ENCODE measurements at regions not wholly inside any gene's neighbourhood (a gene's known extent, or its start where the extent isn't known, plus 50 kb on each side); places are given as distances from the start of the nearest gene placed in this dataset.
A peak's percentile ranks its signal among the peaks of the same experiment; 100 is the strongest.
"Not testable (repeated sequence)": the region's sequence is repeated elsewhere in the genome, so short reads cannot be mapped to it uniquely, and the experiment has no call there.

DNA sequence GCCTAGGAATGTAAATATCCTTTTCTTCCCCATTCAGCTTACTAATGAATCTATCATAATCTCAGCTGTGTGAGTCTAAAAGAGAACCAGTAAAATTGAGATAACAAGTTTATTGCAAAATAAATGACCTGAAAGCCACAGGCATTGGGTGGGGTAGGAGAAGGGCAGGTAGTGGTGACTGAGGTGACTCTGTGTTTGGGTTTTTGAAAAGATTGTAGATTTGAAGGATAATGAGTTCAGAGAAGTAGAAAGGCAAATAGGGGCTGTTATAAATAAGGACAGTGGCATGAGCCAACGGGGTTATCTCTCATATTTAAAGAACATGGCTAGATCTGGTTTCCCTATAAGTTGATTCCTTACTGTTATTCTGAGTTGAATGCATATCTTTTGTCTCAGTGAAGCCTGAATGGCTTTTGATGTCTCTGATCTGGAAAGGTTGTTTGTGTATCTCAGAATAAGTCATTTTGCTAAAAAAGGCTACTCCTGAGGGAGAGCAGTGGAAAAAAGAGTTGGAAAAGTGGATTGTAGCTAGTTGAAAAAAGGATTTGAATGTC lies 92.3 kb upstream of the TPTE start:
- peaks cover 16 to 76% (median 69%) of the 10 kb centered on the region in 8 donors for H3K9me3 ChIP-seq
- DNase-seq; H3K4me1 ChIP-seq; H3K36me3 ChIP-seq; intact Hi-C loops (cut with DNase I; ENCODE audit: low total_unique reads); H3K27me3 ChIP-seq (replicated peaks in 1 of 7); H3K4me3 ChIP-seq; H3K27ac ChIP-seq: not testable (repeated sequence)
- 14 to 23% (median 19%) methylated on average over 1 of the region's 1 CpG for WGBS, 5 donors

DNA sequence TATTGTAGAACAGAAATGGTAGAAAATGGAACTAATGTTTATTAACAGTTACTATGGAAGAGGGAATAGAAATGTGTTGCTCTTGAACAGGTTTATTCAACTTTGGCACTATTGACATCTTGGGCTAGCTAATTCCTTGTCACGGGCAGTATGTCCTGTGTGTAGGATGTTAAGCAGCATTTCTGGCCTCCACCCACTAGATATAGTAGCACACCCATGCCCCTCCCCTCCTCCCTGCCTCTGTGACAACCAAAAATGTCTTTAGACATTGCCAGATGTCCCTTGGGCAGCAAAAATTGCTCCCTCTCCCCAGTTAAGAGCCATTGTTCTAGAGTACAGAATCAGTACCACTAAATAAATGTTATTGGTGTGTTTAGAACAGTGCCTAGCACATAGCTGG lies 91.4 kb upstream of the TPTE start:
- H3K4me3 ChIP-seq = no peak overlapping the region
- intact Hi-C loops (cut with DNase I; ENCODE audit: low total_unique reads) = no loop called here
- 52 to 64% (median 63%) methylated on average over 1 of the region's 1 CpG for WGBS, 5 donors
- H3K36me3 ChIP-seq = no peaks in the 10 kb centered on the region
- DNase-seq = no peak
- no peaks in the 10 kb centered on the region for H3K27me3 ChIP-seq (replicated peaks in 1 of 7)
- H3K9me3 ChIP-seq = peaks cover 16 to 73% (median 64%) of the 10 kb centered on the region in 8 donors
- H3K4me1 ChIP-seq = no peaks in the 10 kb centered on the region
- TF ChIP-seq POLR2A (IDR thresholded peaks at IDR 0.05) = no peak
- no peak overlapping the region for H3K27ac ChIP-seq

DNA sequence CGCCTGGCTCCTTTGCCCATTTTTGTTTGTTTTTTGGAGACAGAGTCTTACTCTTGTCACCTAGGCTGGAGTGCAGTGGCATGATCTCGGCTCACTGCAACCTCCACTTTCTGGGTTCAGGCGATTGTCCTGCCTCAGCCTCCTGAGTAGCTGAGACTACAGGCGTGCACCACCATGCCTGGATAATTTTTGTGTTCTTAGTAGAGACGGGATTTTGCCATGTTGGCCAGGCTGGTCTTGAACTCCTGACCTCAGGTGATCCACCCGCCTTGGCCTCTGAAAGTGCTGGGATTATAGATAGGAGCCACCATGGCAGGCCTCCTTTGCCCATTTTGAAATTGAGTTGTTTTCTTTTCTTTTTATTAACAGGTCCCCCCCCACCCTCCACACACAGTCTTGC lies 89.4 kb upstream of the TPTE start:
- intact Hi-C loops (cut with DNase I; ENCODE audit: low total_unique reads); H3K4me3 ChIP-seq; H3K4me1 ChIP-seq; H3K27me3 ChIP-seq (replicated peaks in 1 of 7); H3K36me3 ChIP-seq; H3K27ac ChIP-seq: not testable (repeated sequence)
- peaks cover 12 to 76% (median 66%) of the 10 kb centered on the region in 8 donors for H3K9me3 ChIP-seq
- 59 to 71% (median 60%) methylated on average over 6 of the region's 6 CpGs for WGBS, 5 donors
- peak; percentile 79 for DNase-seq

GRCh38 chr21:10432456-10432855 lies 88.9 kb upstream of the TPTE start:
- H3K27me3 ChIP-seq (replicated peaks in 1 of 7); DNase-seq; H3K36me3 ChIP-seq; H3K27ac ChIP-seq; H3K4me1 ChIP-seq; intact Hi-C loops (cut with DNase I; ENCODE audit: low total_unique reads); H3K4me3 ChIP-seq: not testable (repeated sequence)
- H3K9me3 ChIP-seq = peaks cover 9 to 76% (median 66%) of the 10 kb centered on the region in 8 donors

DNA sequence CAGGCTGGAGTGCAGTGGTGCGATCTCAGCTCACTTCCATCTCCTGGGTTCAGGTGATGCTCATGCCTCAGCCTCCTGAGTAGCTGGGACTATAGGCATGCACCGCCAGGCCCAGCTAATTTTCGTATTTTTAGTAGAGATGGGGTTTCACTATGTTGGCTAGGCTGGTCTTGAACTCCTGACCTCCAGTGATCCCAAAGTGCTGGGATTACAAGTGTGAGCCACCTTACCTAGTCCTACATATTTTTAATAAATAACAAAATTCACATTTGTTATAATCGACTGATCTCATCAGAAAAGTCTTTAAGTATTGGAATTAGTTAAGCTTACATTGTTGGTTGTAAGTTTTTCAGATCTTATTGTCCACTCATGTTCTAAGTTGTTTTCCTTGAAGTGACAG lies 83.4 kb upstream of the TPTE start:
- 42 to 64% (median 61%) methylated on average over 4 of the region's 4 CpGs for WGBS, 5 donors
- H3K36me3 ChIP-seq; H3K27me3 ChIP-seq (replicated peaks in 1 of 7); H3K27ac ChIP-seq; H3K4me3 ChIP-seq; H3K4me1 ChIP-seq; DNase-seq; intact Hi-C loops (cut with DNase I; ENCODE audit: low total_unique reads): not testable (repeated sequence)
- peaks cover 4 to 72% (median 61%) of the 10 kb centered on the region in 8 donors for H3K9me3 ChIP-seq

- DNase-seq; H3K27ac ChIP-seq; H3K4me3 ChIP-seq; H3K36me3 ChIP-seq; H3K4me1 ChIP-seq; H3K27me3 ChIP-seq (replicated peaks in 1 of 7); intact Hi-C loops (cut with DNase I; ENCODE audit: low total_unique reads): not testable (repeated sequence)
- peaks cover 4 to 87% (median 71%) of the 10 kb centered on the region in 8 donors for H3K9me3 ChIP-seq
- 82 to 86% (median 84%) methylated on average over 2 of the region's 2 CpGs for WGBS, 5 donors
Measured at GRCh38 chr21:10440639-10441038, 80.7 kb upstream of the TPTE start.

GRCh38 chr21:10442018-10442417 lies 79.4 kb upstream of the TPTE start:
- H3K4me1 ChIP-seq; H3K27ac ChIP-seq; H3K27me3 ChIP-seq (replicated peaks in 1 of 7); H3K4me3 ChIP-seq; intact Hi-C loops (cut with DNase I; ENCODE audit: low total_unique reads); H3K36me3 ChIP-seq; DNase-seq: not testable (repeated sequence)
- peaks cover 4 to 81% (median 61%) of the 10 kb centered on the region in 8 donors for H3K9me3 ChIP-seq
- 68 to 76% (median 69%) methylated on average over 6 of the region's 6 CpGs for WGBS, 5 donors

DNA sequence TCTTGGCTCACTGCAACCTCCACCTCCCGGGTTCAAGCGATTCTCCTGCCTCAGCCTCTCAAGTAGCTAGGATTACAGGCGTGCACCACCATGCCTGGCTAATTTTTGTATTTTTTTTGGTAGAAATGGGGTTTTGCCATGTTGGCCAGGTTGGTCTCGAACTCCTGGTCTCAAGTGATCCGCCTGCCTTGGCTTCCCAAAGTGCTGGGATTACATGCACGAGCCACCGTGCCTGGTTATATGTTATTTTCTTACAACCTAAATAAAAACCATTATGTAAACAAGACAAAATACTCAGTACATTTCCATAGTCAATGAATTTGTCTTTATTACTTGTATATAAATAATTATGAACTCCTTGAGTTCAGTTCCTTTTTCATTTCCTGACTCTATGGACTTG lies 75.7 kb upstream of the TPTE start:
- 55 to 72% (median 58%) methylated on average over 7 of the region's 7 CpGs for WGBS, 5 donors
- H3K27ac ChIP-seq; H3K27me3 ChIP-seq (replicated peaks in 1 of 7); intact Hi-C loops (cut with DNase I; ENCODE audit: low total_unique reads); H3K36me3 ChIP-seq; DNase-seq; H3K4me1 ChIP-seq; H3K4me3 ChIP-seq: not testable (repeated sequence)
- H3K9me3 ChIP-seq = peaks cover 0 to 81% (median 58%) of the 10 kb centered on the region in 8 donors

DNA sequence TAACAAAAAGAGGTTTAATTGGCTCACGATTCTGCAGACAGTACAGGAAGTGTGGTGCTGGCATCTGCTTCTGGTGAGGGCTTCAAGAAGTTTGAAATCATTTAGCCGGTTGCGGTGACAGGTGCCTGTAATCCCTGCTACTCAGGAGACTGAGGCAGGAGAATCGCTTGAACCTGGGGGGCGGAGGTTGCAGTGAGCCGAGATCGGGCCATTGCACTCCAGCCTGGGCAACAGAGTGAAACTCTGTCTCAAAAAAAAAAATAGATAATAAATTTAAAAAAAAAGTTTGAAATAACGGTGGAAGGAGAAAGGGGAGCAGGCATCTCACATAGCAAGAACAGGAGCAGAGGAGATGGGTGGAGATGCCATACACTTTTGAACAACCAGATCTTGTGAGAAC lies 71.9 kb upstream of the TPTE start:
- H3K4me1 ChIP-seq; H3K4me3 ChIP-seq; H3K36me3 ChIP-seq; DNase-seq; H3K27me3 ChIP-seq (replicated peaks in 1 of 7); intact Hi-C loops (cut with DNase I; ENCODE audit: low total_unique reads); H3K27ac ChIP-seq: not testable (repeated sequence)
- 68 to 80% (median 75%) methylated on average over 8 of the region's 8 CpGs for WGBS, 5 donors
- H3K9me3 ChIP-seq = peaks cover 0 to 75% (median 55%) of the 10 kb centered on the region in 8 donors

- H3K4me1 ChIP-seq; DNase-seq; intact Hi-C loops (cut with DNase I; ENCODE audit: low total_unique reads); H3K4me3 ChIP-seq; H3K36me3 ChIP-seq; H3K27ac ChIP-seq; H3K27me3 ChIP-seq (replicated peaks in 1 of 7): not testable (repeated sequence)
- peaks cover 0 to 78% (median 56%) of the 10 kb centered on the region in 8 donors for H3K9me3 ChIP-seq
- WGBS, 5 donors = 64 to 67% (median 65%) methylated on average over 5 to 6 of the region's 6 CpGs
Measured at GRCh38 chr21:10451274-10451673, 70.1 kb upstream of the TPTE start.

- H3K27ac ChIP-seq; intact Hi-C loops (cut with DNase I; ENCODE audit: low total_unique reads); H3K27me3 ChIP-seq (replicated peaks in 1 of 7); H3K36me3 ChIP-seq; H3K4me3 ChIP-seq; DNase-seq; H3K4me1 ChIP-seq: not testable (repeated sequence)
- WGBS, 5 donors = 29 to 56% (median 43%) methylated on average over 2 of the region's 2 CpGs
- peaks cover 0 to 67% (median 45%) of the 10 kb centered on the region in 8 donors for H3K9me3 ChIP-seq
Measured at GRCh38 chr21:10457765-10458164, 63.6 kb upstream of the TPTE start.

DNA sequence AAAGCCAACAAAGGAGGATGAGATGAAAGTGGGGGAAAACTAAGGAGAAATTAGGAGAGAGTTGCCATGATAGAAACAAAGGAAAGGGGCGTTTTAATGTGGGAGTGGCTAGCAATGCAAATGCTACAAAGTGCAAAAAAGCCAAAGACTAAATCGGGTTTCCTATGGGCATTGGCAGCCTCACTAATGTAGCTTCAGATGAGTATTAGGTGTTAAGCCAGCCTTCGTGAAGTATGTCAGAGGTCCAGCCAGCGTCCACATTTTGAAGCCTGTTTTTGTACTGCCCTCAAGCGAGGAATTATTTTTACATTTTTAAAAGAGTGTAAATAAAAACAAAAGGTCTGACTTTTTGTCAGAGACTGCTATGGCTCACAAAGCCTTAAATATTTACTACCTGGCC lies 60.4 kb upstream of the TPTE start:
- H3K27ac ChIP-seq; H3K36me3 ChIP-seq; H3K4me3 ChIP-seq; H3K27me3 ChIP-seq (replicated peaks in 1 of 7); intact Hi-C loops (cut with DNase I; ENCODE audit: low total_unique reads); H3K4me1 ChIP-seq; DNase-seq: not testable (repeated sequence)
- H3K9me3 ChIP-seq = peaks cover 3 to 78% (median 68%) of the 10 kb centered on the region in 8 donors
- WGBS, 5 donors = 50 to 67% (median 62%) methylated on average over 5 of the region's 5 CpGs
